ENCODE measurements at regions not wholly inside any gene's neighbourhood (a gene's known extent, or its start where the extent isn't known, plus 50 kb on each side); places are given as distances from the start of the nearest gene placed in this dataset.

- intact Hi-C loops (cut with DNase I; ENCODE audit: low total_unique reads): no loop called here
- no peaks in the 10 kb centered on the region for H3K4me1 ChIP-seq
- no peak for DNase-seq
- H3K36me3 ChIP-seq: no peaks in the 10 kb centered on the region
- no peak overlapping the region for H3K4me3 ChIP-seq
- H3K27me3 ChIP-seq: no peaks in the 10 kb centered on the region
- no peak for TF ChIP-seq POLR2A (IDR thresholded peaks at IDR 0.05)
- no peak for TF ChIP-seq CTCF (IDR thresholded peaks at IDR 0.05)
- H3K9me3 ChIP-seq: no peaks in the 10 kb centered on the region
- no peak overlapping the region for H3K27ac ChIP-seq
Observed at GRCh38 chr4:133403913-133404312, 254.8 kb downstream of the PCDH10 start.

GRCh38 chr4:133402616-133403015, 253.5 kb downstream of the PCDH10 start:
- intact Hi-C loops (cut with DNase I; ENCODE audit: low total_unique reads): no loop called here
- no peaks in the 10 kb centered on the region for H3K4me1 ChIP-seq

GRCh38 chr4:133394971-133395627, 246.0 kb downstream of the PCDH10 start:
- Histone ChIP-seq H3K4me1 (no peaks in the 10 kb centered on the region), H3K4me3 (no peak overlapping the region), H3K36me3 (no peaks in the 10 kb centered on the region), H3K27ac (no peak overlapping the region), H3K9me3 (no peaks in the 10 kb centered on the region), H3K27me3 (no peaks in the 10 kb centered on the region)
- TF ChIP-seq CTCF (IDR thresholded peaks at IDR 0.05) (no peak), POLR2A (IDR thresholded peaks at IDR 0.05) (no peak)
- intact Hi-C loops (cut with DNase I; ENCODE audit: low total_unique reads): no loop called here
- no peak for DNase-seq

More at GRCh38 chr4:133402616-133403015, 253.5 kb downstream of the PCDH10 start:
- TF ChIP-seq CTCF (IDR thresholded peaks at IDR 0.05): no peak
- TF ChIP-seq POLR2A (IDR thresholded peaks at IDR 0.05): no peak
- Histone ChIP-seq H3K27ac (no peak overlapping the region), H3K9me3 (no peaks in the 10 kb centered on the region), H3K36me3 (no peaks in the 10 kb centered on the region), H3K27me3 (no peaks in the 10 kb centered on the region), H3K4me3 (no peak overlapping the region)
- DNase-seq: no peak

GRCh38 chr4:133390198-133390855, 241.2 kb downstream of the PCDH10 start:
- no peaks in the 10 kb centered on the region for H3K27me3 ChIP-seq
- no peak overlapping the region for H3K4me3 ChIP-seq
- no peaks in the 10 kb centered on the region for H3K4me1 ChIP-seq
- no peak overlapping the region for H3K27ac ChIP-seq
- DNase-seq: no peak
- intact Hi-C loops (cut with DNase I; ENCODE audit: low total_unique reads): no loop called here
- H3K36me3 ChIP-seq: no peaks in the 10 kb centered on the region
- TF ChIP-seq POLR2A (IDR thresholded peaks at IDR 0.05): no peak
- TF ChIP-seq CTCF (IDR thresholded peaks at IDR 0.05): no peak
- H3K9me3 ChIP-seq: no peaks in the 10 kb centered on the region

- Histone ChIP-seq H3K4me1 (no peaks in the 10 kb centered on the region), H3K4me3 (no peak overlapping the region), H3K27me3 (no peaks in the 10 kb centered on the region), H3K9me3 (no peaks in the 10 kb centered on the region), H3K36me3 (no peaks in the 10 kb centered on the region), H3K27ac (no peak overlapping the region)
- TF ChIP-seq POLR2A (IDR thresholded peaks at IDR 0.05) (no peak), CTCF (IDR thresholded peaks at IDR 0.05) (no peak)
- intact Hi-C loops (cut with DNase I; ENCODE audit: low total_unique reads): no loop called here
- no peak for DNase-seq
Observed at GRCh38 chr4:133389029-133389428, 239.9 kb downstream of the PCDH10 start.

Data from uterus (tissue), 3 donors.